ENCODE measurements at regions not wholly inside any gene's neighbourhood (a gene's known extent, or its start where the extent isn't known, plus 50 kb on each side); places are given as distances from the start of the nearest gene placed in this dataset.

GRCh38 chr3:102169915-102170479 lies 264.8 kb upstream of the ZPLD1 start:
- no peak overlapping the region for H3K27ac ChIP-seq
- TF ChIP-seq ZFX (IDR thresholded peaks at IDR 0.05; ENCODE audit: borderline replicate concordance) (no peak), CTCF (IDR thresholded peaks at IDR 0.05) (no peak)

GRCh38 chr3:102170545-102170944 lies 264.3 kb upstream of the ZPLD1 start:
- no peak overlapping the region for H3K27ac ChIP-seq
- no peak for TF ChIP-seq CTCF (IDR thresholded peaks at IDR 0.05)
- no peak for TF ChIP-seq ZFX (IDR thresholded peaks at IDR 0.05; ENCODE audit: borderline replicate concordance)

GRCh38 chr3:102174312-102174712 lies 260.5 kb upstream of the ZPLD1 start:
- TF ChIP-seq ZFX (IDR thresholded peaks at IDR 0.05; ENCODE audit: borderline replicate concordance) (no peak), CTCF (IDR thresholded peaks at IDR 0.05) (no peak)
- peak overlapping the region; percentile 93 for H3K27ac ChIP-seq

GRCh38 chr3:102174832-102175374 lies 259.9 kb upstream of the ZPLD1 start:
- H3K27ac ChIP-seq = peak overlapping the region; percentile 93
- TF ChIP-seq ZFX (IDR thresholded peaks at IDR 0.05; ENCODE audit: borderline replicate concordance) = no peak
- TF ChIP-seq CTCF (IDR thresholded peaks at IDR 0.05) = no peak

- H3K27ac ChIP-seq = peak overlapping the region; percentile 93
- TF ChIP-seq CTCF (IDR thresholded peaks at IDR 0.05) (no peak), ZFX (IDR thresholded peaks at IDR 0.05; ENCODE audit: borderline replicate concordance) (no peak)
Observed at GRCh38 chr3:102176333-102177050, 258.3 kb upstream of the ZPLD1 start.

- peak overlapping the region; percentile 93 for H3K27ac ChIP-seq
- TF ChIP-seq ZFX (IDR thresholded peaks at IDR 0.05; ENCODE audit: borderline replicate concordance) = no peak
- no peak for TF ChIP-seq CTCF (IDR thresholded peaks at IDR 0.05)
Observed at GRCh38 chr3:102177075-102177755, 257.6 kb upstream of the ZPLD1 start.
